GM12892 (cell line): ENCODE measurements at regions not wholly inside any gene's neighbourhood (a gene's known extent, or its start where the extent isn't known, plus 50 kb on each side); places are given as distances from the start of the nearest gene placed in this dataset.

ENCODE experiments used
- POLR2A ChIP-seq: IDR thresholded peaks from 2 replicates; pipeline ENCODE4 v1.6.1; 2011; ENCODE audit warnings: low read depth, low read length, control low read depth
- POLR2AphosphoS5 ChIP-seq: IDR thresholded peaks from 2 replicates; pipeline ENCODE4 v1.6.1; 2011; ENCODE audit warnings: low read depth, low read length, control low read depth
- TAF1 ChIP-seq: IDR thresholded peaks from 2 replicates; pipeline ENCODE4 v1.6.1; 2011; ENCODE audit warnings: low read depth, mild to moderate bottlenecking, control low read depth, low read length, borderline replicate concordance

GRCh38 chr2:120989512-120990441 lies 254.1 kb downstream of the GLI2 start:
- TF ChIP-seq POLR2AphosphoS5 = no peak
- no peak for TF ChIP-seq TAF1
- no peak for TF ChIP-seq POLR2A
